ENCODE measurements at regions not wholly inside any gene's neighbourhood (a gene's known extent, or its start where the extent isn't known, plus 50 kb on each side); places are given as distances from the start of the nearest gene placed in this dataset.

GRCh38 chr6:1538810-1539478 is 70.8 kb upstream of the FOXC1 start:
- H3K4me3 ChIP-seq (ENCODE audit: low read length) = no peak overlapping the region
- H3K27me3 ChIP-seq (ENCODE audit: insufficient read depth, low read length) = no peaks in the 10 kb centered on the region
- H3K9ac ChIP-seq (ENCODE audit: low read depth, low read length) = no peak overlapping the region
- no peak overlapping the region for H3K27ac ChIP-seq (ENCODE audit: low read length)
- H3K4me1 ChIP-seq (ENCODE audit: insufficient read depth, low read length) = no peaks in the 10 kb centered on the region
- no peaks in the 10 kb centered on the region for H3K9me3 ChIP-seq (ENCODE audit: insufficient read depth, low read depth, low read length)
- H3K36me3 ChIP-seq (ENCODE audit: insufficient read depth, low read depth, low read length) = no peaks in the 10 kb centered on the region

DNA sequence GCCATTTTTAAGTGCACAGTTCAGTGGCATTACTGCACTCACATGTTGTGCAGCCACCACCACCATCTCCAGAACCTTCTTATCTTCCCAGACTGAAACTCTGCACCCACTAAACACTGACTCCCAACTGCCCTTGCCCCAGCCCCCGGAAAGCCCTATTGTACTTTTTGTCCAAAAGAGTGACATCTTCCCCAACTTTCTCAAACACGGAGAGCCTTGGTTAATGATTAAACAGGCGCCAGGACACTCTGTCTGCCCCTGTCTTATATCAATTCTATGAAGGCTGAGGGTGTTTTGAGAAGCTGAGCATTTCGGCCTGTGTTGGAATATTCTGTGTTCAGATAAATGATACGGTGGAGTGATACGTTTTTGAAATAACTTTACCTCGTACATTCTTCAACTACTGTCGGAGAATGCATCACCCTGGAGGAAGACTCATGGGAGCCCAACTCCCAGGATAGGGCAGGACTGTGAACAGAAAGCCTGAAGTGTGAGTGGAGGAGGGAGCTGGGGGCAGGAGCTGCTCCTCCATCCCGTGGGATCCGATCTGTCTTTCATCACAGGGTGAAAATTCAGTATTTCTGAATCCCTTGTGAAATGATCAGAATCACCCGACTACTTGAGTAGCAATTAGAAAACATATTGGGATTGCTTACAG is 68.7 kb upstream of the FOXC1 start:
- no peaks in the 10 kb centered on the region for H3K36me3 ChIP-seq (ENCODE audit: insufficient read depth, low read depth, low read length)
- H3K4me3 ChIP-seq (ENCODE audit: low read length) = no peak overlapping the region
- no peak overlapping the region for H3K9ac ChIP-seq (ENCODE audit: low read depth, low read length)
- H3K9me3 ChIP-seq (ENCODE audit: insufficient read depth, low read depth, low read length) = no peaks in the 10 kb centered on the region
- H3K27ac ChIP-seq (ENCODE audit: low read length) = no peak overlapping the region
- no peaks in the 10 kb centered on the region for H3K27me3 ChIP-seq (ENCODE audit: insufficient read depth, low read length)
- H3K4me1 ChIP-seq (ENCODE audit: insufficient read depth, low read length) = no peaks in the 10 kb centered on the region

GRCh38 chr6:1542335-1542734 is 67.4 kb upstream of the FOXC1 start:
- no peaks in the 10 kb centered on the region for H3K27me3 ChIP-seq (ENCODE audit: insufficient read depth, low read length)
- H3K4me3 ChIP-seq (ENCODE audit: low read length) = no peak overlapping the region
- no peaks in the 10 kb centered on the region for H3K4me1 ChIP-seq (ENCODE audit: insufficient read depth, low read length)
- no peaks in the 10 kb centered on the region for H3K9me3 ChIP-seq (ENCODE audit: insufficient read depth, low read depth, low read length)
- H3K27ac ChIP-seq (ENCODE audit: low read length) = no peak overlapping the region
- H3K36me3 ChIP-seq (ENCODE audit: insufficient read depth, low read depth, low read length) = no peaks in the 10 kb centered on the region
- no peak overlapping the region for H3K9ac ChIP-seq (ENCODE audit: low read depth, low read length)

- Histone ChIP-seq H3K27ac (ENCODE audit: low read length) (no peak overlapping the region), H3K27me3 (ENCODE audit: insufficient read depth, low read length) (no peaks in the 10 kb centered on the region), H3K4me3 (ENCODE audit: low read length) (no peak overlapping the region), H3K9me3 (ENCODE audit: insufficient read depth, low read depth, low read length) (no peaks in the 10 kb centered on the region), H3K9ac (ENCODE audit: low read depth, low read length) (no peak overlapping the region), H3K36me3 (ENCODE audit: insufficient read depth, low read depth, low read length) (no peaks in the 10 kb centered on the region), H3K4me1 (ENCODE audit: insufficient read depth, low read length) (no peaks in the 10 kb centered on the region)
Observed at GRCh38 chr6:1542764-1543163, 67.0 kb upstream of the FOXC1 start.

DNA sequence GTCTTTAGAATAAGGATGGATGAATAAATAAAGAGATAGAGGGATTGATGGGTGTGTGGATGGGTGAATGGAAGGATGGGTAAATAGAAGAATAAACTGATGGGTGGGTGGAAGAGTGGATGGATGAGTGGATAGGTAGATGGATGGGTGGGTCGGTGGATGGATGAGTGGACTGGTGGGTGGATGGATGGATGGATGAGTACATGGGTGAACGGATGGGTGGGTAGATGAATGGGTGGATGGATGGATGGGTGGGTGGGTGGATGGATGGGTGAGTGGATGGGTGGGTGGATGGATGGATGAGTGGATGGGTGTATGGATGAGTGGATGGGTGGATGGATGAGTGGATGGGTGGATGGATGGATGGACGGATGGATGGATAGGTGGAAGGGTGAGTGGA is 65.7 kb upstream of the FOXC1 start:
- H3K4me1 ChIP-seq (ENCODE audit: insufficient read depth, low read length) = no peaks in the 10 kb centered on the region
- no peaks in the 10 kb centered on the region for H3K36me3 ChIP-seq (ENCODE audit: insufficient read depth, low read depth, low read length)
- H3K9ac ChIP-seq (ENCODE audit: low read depth, low read length) = no peak overlapping the region
- H3K9me3 ChIP-seq (ENCODE audit: insufficient read depth, low read depth, low read length) = no peaks in the 10 kb centered on the region
- H3K4me3 ChIP-seq (ENCODE audit: low read length) = no peak overlapping the region
- H3K27ac ChIP-seq (ENCODE audit: low read length) = no peak overlapping the region
- H3K27me3 ChIP-seq (ENCODE audit: insufficient read depth, low read length) = no peaks in the 10 kb centered on the region

DNA sequence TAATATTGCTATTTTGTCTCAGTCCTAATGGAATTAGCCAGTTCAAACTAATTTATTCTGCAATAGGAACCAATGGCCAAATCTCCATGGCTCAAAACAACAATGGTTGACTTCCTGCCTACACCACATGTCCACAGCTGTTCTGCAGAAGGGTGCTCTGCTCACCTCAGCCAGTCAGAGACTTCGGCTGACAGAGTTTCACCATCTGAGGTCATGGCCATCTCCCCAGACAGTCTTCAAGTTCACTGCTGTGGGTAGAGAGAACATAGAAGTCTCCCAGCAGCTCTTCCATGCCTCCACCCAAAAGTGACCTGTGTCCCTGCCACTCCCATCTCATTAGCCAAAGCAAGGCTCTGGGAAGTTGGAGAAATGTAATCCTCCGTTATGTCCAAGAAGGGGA is 65.1 kb upstream of the FOXC1 start:
- no peak overlapping the region for H3K4me3 ChIP-seq (ENCODE audit: low read length)
- no peaks in the 10 kb centered on the region for H3K4me1 ChIP-seq (ENCODE audit: insufficient read depth, low read length)
- no peaks in the 10 kb centered on the region for H3K27me3 ChIP-seq (ENCODE audit: insufficient read depth, low read length)
- H3K27ac ChIP-seq (ENCODE audit: low read length) = no peak overlapping the region
- H3K9ac ChIP-seq (ENCODE audit: low read depth, low read length) = no peak overlapping the region
- no peaks in the 10 kb centered on the region for H3K36me3 ChIP-seq (ENCODE audit: insufficient read depth, low read depth, low read length)
- H3K9me3 ChIP-seq (ENCODE audit: insufficient read depth, low read depth, low read length) = no peaks in the 10 kb centered on the region

- no peaks in the 10 kb centered on the region for H3K4me1 ChIP-seq (ENCODE audit: insufficient read depth, low read length)
Observed at GRCh38 chr6:1545654-1546053, 64.1 kb upstream of the FOXC1 start.

DNA sequence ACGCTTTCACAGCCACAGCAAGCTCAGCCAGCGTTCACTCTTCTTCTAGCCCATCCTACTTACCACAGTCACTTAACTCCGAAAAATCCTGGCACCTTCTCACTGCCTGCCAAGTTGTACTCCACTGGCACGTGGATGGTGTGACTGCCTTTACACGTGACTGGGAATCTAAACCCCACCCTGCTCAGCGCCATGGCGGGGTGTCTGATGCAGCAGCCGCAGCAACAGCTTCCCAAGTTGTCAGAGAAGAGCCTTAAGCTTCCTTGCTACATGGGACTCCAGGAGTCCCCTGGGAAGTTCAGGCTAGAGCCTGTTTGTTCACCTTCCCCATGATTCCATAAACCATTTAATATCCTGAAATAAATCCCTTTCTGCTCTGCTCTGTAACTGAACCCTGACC is 61.9 kb upstream of the FOXC1 start:
- Histone ChIP-seq H3K27me3 (ENCODE audit: insufficient read depth, low read length) (no peaks in the 10 kb centered on the region), H3K4me1 (ENCODE audit: insufficient read depth, low read length) (no peaks in the 10 kb centered on the region), H3K36me3 (ENCODE audit: insufficient read depth, low read depth, low read length) (no peaks in the 10 kb centered on the region), H3K27ac (ENCODE audit: low read length) (no peak overlapping the region), H3K9ac (ENCODE audit: low read depth, low read length) (no peak overlapping the region), H3K9me3 (ENCODE audit: insufficient read depth, low read depth, low read length) (no peaks in the 10 kb centered on the region), H3K4me3 (ENCODE audit: low read length) (no peak overlapping the region)

More at GRCh38 chr6:1545654-1546053, 64.1 kb upstream of the FOXC1 start:
- Histone ChIP-seq H3K9me3 (ENCODE audit: insufficient read depth, low read depth, low read length) (no peaks in the 10 kb centered on the region), H3K4me3 (ENCODE audit: low read length) (no peak overlapping the region), H3K27ac (ENCODE audit: low read length) (no peak overlapping the region), H3K36me3 (ENCODE audit: insufficient read depth, low read depth, low read length) (no peaks in the 10 kb centered on the region), H3K9ac (ENCODE audit: low read depth, low read length) (no peak overlapping the region), H3K27me3 (ENCODE audit: insufficient read depth, low read length) (no peaks in the 10 kb centered on the region)

DNA sequence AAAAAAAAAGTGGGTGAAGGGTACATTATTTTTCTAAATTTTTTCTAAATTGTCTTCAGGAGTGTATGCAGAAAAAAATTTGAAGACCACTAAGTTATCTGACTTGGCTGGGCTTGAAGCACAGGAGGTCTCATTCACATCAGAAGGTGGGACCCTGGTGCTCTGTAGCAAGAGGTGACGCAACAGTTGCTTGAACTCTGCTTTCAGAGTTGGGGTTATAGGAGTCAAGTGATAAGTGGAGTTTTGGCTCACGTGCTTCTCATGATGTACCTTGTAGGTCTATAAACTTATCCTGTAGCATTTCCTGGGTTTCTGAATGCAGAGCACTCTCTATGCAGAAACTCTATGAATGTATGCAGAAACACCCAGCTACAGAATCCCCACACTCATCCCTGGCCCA is 58.5 kb upstream of the FOXC1 start:
- Histone ChIP-seq H3K9me3 (ENCODE audit: insufficient read depth, low read depth, low read length) (no peaks in the 10 kb centered on the region), H3K4me3 (ENCODE audit: low read length) (no peak overlapping the region), H3K4me1 (ENCODE audit: insufficient read depth, low read length) (no peaks in the 10 kb centered on the region), H3K27me3 (ENCODE audit: insufficient read depth, low read length) (peaks cover 9% of the 10 kb centered on the region; the same call in 1 of the 2 replicates), H3K36me3 (ENCODE audit: insufficient read depth, low read depth, low read length) (no peaks in the 10 kb centered on the region), H3K9ac (ENCODE audit: low read depth, low read length) (no peak overlapping the region), H3K27ac (ENCODE audit: low read length) (no peak overlapping the region)

DNA sequence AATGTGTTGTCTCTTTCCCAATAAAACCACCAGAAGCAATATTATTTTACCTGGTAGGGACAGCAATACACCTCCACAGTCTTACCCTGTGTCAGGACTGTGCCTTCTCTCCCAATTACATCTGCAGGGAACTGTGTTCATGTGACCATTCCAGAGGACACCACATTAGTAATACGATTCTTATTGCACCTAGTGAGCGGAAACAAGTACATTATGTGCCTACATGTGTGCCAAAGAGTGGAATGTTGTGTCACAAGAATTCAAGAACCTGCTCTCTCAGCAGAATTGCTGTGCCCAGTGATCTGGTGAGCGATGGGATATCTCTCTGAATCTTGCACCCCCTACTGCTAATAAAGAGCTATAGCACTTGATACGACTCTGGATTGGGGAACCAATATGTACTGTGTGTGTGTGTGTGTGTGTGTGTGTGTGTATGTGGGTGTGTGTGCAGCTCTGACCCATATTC is 57.4 kb upstream of the FOXC1 start:
- peaks cover 9% of the 10 kb centered on the region; the same call in 1 of the 2 replicates for H3K27me3 ChIP-seq (ENCODE audit: insufficient read depth, low read length)
- no peaks in the 10 kb centered on the region for H3K9me3 ChIP-seq (ENCODE audit: insufficient read depth, low read depth, low read length)
- H3K4me1 ChIP-seq (ENCODE audit: insufficient read depth, low read length) = no peaks in the 10 kb centered on the region
- H3K9ac ChIP-seq (ENCODE audit: low read depth, low read length) = no peak overlapping the region
- H3K4me3 ChIP-seq (ENCODE audit: low read length) = no peak overlapping the region
- H3K27ac ChIP-seq (ENCODE audit: low read length) = no peak overlapping the region
- no peaks in the 10 kb centered on the region for H3K36me3 ChIP-seq (ENCODE audit: insufficient read depth, low read depth, low read length)

DNA sequence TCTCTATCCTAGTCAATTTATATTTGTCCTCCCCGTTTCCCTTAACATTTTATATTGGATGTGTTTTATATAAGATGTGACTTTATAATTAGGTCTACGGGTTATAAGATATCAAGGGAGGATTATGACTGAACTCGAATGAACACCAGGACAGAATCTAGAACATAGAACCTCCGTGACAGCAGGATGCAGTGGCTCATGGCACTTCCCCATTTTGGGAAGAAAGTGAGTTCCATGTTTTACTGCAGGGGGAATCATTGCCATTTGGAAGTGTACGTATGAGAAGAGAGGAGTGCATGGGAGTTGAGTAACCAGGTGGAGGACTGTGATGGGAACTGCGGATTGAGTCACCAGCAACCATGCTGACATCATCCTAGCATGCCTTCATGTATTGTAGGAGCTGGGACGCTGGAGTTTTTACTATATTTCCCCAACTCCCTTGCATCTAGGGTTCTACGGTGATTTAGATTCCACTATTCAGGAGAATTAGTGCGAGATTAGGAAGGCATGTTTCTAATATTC is 56.1 kb upstream of the FOXC1 start:
- Histone ChIP-seq H3K9me3 (ENCODE audit: insufficient read depth, low read depth, low read length) (no peaks in the 10 kb centered on the region), H3K9ac (ENCODE audit: low read depth, low read length) (no peak overlapping the region), H3K4me1 (ENCODE audit: insufficient read depth, low read length) (no peaks in the 10 kb centered on the region), H3K27me3 (ENCODE audit: insufficient read depth, low read length) (peaks cover 9% of the 10 kb centered on the region; the same call in 1 of the 2 replicates), H3K4me3 (ENCODE audit: low read length) (no peak overlapping the region), H3K27ac (ENCODE audit: low read length) (no peak overlapping the region), H3K36me3 (ENCODE audit: insufficient read depth, low read depth, low read length) (no peaks in the 10 kb centered on the region)

DNA sequence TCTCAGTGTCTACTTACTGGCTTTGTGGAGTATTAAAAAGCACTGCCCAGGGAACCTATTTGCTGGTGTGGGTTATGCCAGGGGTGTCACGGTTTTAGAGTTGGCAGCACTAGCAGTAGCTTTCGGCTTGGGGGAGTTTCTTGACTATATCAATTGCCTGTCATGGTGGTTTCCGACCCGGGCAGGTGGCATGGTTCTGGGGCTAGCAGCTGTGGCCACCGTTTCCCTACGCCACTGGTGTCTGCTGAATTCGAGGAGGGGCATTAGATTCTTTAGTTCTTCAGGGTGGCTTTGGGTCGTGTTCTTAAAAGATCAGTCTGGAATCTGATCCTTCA is 55.6 kb upstream of the FOXC1 start:
- Histone ChIP-seq H3K27me3 (ENCODE audit: insufficient read depth, low read length) (peaks cover 9% of the 10 kb centered on the region; the same call in 1 of the 2 replicates), H3K4me3 (ENCODE audit: low read length) (no peak overlapping the region), H3K9me3 (ENCODE audit: insufficient read depth, low read depth, low read length) (no peaks in the 10 kb centered on the region), H3K36me3 (ENCODE audit: insufficient read depth, low read depth, low read length) (no peaks in the 10 kb centered on the region), H3K9ac (ENCODE audit: low read depth, low read length) (no peak overlapping the region), H3K4me1 (ENCODE audit: insufficient read depth, low read length) (no peaks in the 10 kb centered on the region), H3K27ac (ENCODE audit: low read length) (no peak overlapping the region)

Data from iPS-20b (cell line).